ENCODE measurements at regions not wholly inside any gene's neighbourhood (a gene's known extent, or its start where the extent isn't known, plus 50 kb on each side); places are given as distances from the start of the nearest gene placed in this dataset.

- no peak overlapping the region for H3K4me3 ChIP-seq (ENCODE audit: low read depth, low read length)
- peak; percentile 52 for DNase-seq (ENCODE audit: low read depth)
- TF ChIP-seq CTCF (IDR thresholded peaks at IDR 0.05; ENCODE audit: insufficient read depth, low read depth, low read length, missing control alignments) = no peak
Measured at GRCh38 chr5:109247986-109248385, 161.8 kb downstream of the PJA2 start.

GRCh38 chr5:109246841-109247592, 162.8 kb downstream of the PJA2 start:
- TF ChIP-seq CTCF (IDR thresholded peaks at IDR 0.05; ENCODE audit: insufficient read depth, low read depth, low read length, missing control alignments) = no peak
- no peak overlapping the region for H3K4me3 ChIP-seq (ENCODE audit: low read depth, low read length)
- no peak for DNase-seq (ENCODE audit: low read depth)

Data from GM12865 (cell line).